Left kidney (tissue), 1 donor: ENCODE measurements at regions not wholly inside any gene's neighbourhood (a gene's known extent, or its start where the extent isn't known, plus 50 kb on each side); places are given as distances from the start of the nearest gene placed in this dataset.
"Not testable (repeated sequence)": the region's sequence is repeated elsewhere in the genome, so short reads cannot be mapped to it uniquely, and the experiment has no call there.

Experiments used
- DNase-seq: peaks from one replicate; pipeline ENCODE4 v3.0.0-alpha.2; 2013

DNA sequence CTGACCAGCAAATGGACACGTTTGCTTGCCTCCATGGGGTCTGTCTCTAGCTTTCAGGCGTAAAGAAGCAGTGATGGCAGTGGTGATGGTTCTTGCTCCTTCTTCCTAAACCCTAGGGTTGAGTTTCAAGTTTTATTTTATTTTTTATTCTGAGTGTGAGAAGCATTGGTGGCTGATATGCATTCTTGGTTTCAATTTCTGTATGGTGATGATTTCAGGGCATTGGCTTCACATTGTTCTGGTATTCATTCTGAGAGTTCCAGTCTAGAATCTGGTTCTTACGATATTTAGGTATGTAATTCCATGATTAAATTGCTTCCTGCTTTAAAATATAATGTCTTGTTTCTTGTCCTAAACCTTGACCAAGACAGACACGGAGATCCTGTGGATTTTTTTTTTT is 444.5 kb upstream of the IMPG1 start:
- no peak for DNase-seq

- DNase-seq: no peak
Observed at GRCh38 chr6:76510489-76510888, 438.0 kb upstream of the IMPG1 start.

DNA sequence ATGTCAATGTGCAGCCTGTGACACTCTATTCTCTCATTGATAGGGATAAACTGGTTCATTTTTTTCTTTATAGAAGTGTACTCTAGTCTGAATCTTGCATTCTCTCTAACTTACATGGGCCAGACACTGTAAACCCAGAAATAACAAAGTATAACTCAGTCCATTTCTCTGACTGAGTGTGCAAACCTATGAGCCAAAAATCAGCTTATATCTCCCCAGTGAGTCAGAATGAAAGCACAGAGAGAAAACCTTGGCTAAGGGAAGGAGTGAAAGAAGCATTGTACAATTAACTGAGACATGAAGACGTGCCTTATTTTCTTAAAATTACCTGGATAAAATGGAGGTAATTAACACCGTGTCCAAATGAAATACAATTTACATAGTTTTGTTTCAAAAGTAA is 436.9 kb upstream of the IMPG1 start:
- no peak for DNase-seq

- DNase-seq: no peak
Observed at GRCh38 chr6:76506808-76507207, 434.3 kb upstream of the IMPG1 start.

DNA sequence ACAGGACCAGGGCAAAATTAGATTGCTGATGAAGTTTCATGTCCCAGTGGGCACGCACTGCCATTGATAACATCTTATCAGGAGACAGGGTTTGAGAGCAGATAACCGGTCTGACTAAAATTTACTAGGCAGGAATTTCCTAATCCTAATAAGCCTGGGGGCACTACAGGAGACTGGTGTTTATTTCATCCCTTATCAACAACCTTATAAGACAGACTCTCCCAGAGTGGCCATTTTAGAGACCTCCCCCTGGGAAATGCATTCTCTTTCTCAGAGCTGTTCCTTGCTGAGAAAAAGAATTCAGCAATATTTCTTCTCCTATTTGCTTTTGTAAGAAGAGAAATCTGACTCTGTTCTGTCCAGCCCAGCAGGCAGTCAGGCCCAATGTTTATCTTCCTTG is 423.4 kb upstream of the IMPG1 start:
- no peak for DNase-seq

DNA sequence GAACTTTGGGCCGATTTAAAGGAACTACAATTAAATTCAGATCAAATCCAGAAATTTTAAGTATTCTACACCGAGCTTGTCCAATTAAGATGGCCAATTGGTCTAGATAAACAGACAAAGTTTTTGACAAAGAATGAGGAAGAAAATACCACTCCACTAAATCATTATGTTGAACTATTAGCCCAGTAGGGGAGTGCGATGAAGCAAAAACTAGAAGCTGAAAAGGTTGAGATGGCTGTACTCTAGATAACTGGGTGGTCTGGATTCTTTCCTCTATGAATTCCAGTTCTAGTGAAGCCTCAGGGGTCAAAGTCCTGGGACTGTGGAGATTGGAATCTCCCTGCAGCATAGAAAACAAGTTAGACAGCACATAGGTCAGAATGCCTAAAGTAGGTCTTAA is 418.9 kb upstream of the IMPG1 start:
- not testable (repeated sequence) for DNase-seq

DNA sequence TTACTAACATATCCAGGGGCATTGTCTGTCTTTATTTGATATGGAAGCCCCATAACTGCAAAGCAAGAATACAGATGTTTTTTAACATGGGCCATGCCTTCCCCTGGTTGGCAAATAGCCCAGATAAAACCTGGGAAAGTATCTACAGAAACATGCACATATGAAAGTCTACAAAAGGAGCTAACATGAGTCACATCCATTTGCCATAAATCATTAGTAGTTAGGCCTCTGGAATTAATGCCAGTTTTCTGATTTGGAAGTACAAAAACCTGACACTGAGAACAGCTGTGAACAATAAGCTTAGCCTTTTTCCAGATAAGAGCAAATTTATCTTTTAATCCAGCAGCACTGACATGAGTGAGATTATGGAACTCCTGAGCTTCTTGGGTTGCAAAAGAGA is 418.0 kb upstream of the IMPG1 start:
- DNase-seq: no peak

DNA sequence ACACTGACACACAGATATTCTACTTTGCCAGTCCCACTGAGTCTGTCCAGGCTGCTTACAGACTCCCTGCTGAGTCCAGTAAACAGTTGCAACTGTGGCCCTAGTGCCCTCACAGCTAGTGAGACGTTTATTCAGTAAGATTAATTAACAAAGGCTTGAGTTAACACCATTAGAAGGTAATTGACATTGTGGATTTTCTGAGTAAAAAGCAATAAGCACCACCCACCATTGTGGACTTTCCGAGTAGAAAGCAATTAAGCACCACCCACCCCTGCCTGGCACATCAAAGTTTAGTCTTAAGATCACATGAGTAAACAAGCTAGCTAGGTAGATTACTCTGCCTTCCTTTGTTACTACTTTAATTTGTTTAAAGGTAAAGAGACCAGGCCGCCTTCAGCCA is 408.6 kb upstream of the IMPG1 start:
- no peak for DNase-seq

GRCh38 chr6:76472858-76473257 is 400.4 kb upstream of the IMPG1 start:
- DNase-seq: no peak

DNA sequence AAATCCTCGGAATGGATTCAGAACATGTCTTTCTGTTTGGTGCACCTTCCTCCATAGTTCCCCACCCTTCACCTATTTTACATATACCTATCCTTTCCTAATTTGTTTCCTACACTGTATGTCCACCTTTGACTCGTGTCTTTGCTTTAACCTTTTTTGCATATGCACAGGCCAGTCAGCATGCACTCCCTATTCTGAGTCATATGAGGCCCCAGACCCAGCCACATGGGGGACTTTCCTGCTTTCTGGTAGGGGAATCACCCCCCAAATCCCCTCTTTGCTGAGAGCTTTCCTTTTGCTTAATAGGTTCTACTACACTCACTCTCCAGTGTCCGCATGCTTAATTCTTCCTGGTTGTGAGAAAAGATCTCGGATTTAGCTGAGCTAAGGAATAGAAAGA is 393.8 kb upstream of the IMPG1 start:
- DNase-seq: no peak

DNA sequence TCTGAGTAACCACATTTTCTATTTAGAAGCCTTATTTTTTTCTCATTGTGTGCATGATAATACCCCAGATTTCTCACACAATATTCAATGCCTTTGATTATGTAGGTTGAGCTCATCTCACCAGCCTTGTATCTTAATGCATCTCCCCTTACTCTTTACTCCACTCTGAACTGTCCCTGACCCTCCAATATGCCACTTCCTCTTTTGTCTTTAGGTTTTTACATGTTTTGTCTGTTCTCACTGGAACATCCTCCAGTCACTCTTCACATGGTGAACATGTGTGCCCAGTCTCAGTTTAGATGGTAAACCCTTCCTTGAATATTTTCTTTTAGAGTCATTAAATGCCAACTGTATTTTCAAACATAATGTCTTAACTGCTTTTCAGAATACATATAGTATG is 392.9 kb upstream of the IMPG1 start:
- no peak for DNase-seq

GRCh38 chr6:76453270-76453669 is 380.8 kb upstream of the IMPG1 start:
- no peak for DNase-seq

DNA sequence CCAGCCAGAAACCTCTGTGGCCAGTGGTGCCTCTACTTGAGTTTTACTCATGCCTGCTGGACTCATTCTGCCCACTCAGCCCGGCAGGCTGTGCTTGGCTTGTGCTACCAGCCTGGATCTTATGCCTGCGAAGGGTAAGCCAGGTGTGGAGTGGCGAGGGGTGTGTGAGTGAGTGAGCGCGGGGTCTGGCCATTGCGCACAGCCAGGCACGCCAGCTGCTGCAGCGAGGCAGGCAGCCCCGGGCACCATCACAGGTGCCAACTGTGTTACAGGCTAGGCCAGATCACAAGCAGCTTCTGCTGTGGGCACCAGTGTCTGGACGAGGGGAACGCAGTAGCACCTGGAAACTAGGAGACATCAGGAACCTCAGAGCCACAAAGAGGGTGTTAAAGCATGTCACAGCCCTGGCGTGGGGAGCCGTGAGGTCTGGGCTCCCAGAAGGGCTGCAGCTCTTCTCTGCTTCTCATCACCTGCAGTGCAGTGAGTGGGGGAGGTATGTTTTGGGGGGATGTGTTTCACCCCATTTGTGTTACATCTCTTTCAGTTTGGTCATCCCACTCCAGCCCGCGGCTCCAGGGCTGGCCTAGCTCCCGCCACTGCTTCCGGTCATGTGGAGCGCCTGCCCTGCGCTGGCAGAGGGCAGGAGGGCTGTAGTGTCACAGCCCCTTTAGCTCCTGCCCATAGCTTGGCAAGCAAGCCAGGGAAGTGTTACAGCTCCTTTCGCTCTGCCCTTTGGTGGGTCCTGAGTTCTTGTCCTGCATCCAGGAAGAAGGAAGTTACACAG is 379.7 kb upstream of the IMPG1 start:
- no peak for DNase-seq

DNA sequence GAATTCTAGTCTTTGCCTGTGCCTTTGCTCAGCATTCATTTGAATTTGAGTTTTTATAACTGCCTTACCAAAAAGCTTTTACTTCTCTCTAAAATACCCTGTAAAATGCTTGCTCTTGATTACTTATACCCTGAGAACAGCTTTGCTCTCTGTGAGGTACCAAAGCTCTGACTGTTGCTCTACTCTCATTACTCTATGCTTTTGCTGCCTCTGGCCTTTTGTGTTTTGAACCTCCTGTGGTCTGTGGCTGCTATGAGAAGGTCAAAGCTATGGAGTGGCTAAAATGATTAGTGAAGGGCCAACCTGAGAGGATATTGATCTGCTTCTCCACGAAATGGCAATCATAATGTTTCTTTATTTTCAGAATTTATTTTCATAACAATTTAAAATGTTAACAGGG is 375.6 kb upstream of the IMPG1 start:
- no peak for DNase-seq

GRCh38 chr6:76441875-76442274 is 369.4 kb upstream of the IMPG1 start:
- DNase-seq: no peak

- no peak for DNase-seq
Observed at GRCh38 chr6:76439811-76440210, 367.3 kb upstream of the IMPG1 start.

- DNase-seq: no peak
Observed at GRCh38 chr6:76438768-76439167, 366.3 kb upstream of the IMPG1 start.

DNA sequence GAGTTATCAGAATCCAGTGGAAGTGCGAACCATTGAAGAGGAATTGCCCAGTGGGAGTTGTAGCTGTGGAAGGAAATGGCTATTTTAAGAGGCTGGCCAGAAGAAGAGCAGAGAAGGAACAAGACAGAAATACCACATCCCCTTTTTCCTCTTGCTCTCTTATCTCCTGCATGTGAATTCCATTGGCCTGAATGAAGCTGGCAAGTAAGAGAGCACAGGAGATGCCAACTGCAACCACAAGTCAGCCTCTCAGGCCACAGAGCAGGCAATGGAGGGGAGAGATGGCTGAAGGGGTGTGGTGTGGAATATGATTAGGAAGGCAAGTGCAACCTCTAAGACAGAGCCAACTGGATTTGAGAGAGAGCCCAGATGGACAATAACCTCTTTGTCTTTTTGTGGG is 362.7 kb upstream of the IMPG1 start:
- DNase-seq: no peak

- no peak for DNase-seq
Observed at GRCh38 chr6:76422511-76423213, 350.2 kb upstream of the IMPG1 start.

- DNase-seq: no peak
Observed at GRCh38 chr6:76420094-76420493, 347.6 kb upstream of the IMPG1 start.

DNA sequence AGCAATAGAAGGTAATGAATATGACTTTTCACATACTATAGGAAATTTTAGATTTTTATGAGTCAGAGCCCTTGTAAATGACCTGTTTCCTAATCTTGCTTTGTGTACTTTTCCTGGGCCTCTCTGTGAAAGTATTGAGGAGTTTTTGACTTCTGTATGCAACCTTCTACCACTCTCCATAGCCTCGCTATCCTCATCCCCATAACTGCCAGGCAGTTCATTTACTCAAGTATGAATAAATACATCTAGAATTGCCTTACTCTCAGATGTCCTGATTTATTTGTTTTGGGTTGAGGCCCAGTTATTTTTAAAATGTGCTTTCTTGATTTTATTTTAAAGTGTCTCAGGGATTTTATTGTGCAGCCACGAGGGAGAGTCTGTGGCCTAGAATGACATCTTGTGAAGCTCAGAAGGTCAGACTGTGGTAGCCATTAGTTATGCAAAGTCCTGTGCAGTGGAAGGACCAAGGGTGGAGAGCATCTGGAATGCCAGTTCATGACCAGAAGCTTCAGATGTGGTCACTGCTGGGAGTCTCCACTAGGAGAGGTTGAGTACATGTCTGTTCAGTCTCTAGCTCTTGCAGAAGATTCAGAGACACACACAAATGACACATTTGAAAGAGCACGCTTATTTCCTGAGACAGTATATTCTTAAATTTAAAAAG is 346.2 kb upstream of the IMPG1 start:
- no peak for DNase-seq

GRCh38 chr6:76416821-76417605 is 344.6 kb upstream of the IMPG1 start:
- no peak for DNase-seq

- no peak for DNase-seq
Observed at GRCh38 chr6:76403064-76403463, 330.6 kb upstream of the IMPG1 start.
